Activated CD8-positive, alpha-beta memory T cell treated with anti-CD3 and anti-CD28 coated beads, Interleukin-2, amount 10 ng/mL, durations not matched to agents 7 days and 5 days (primary cell): ENCODE measurements at regions not wholly inside any gene's neighbourhood (a gene's known extent, or its start where the extent isn't known, plus 50 kb on each side); places are given as distances from the start of the nearest gene placed in this dataset.

ENCODE experiments used
- ATAC-seq: fragments of 150-1000 bp; cut with Tn5 transposase; one replicate; pipeline ENCODE4 v1.10.0; 2021; ENCODE audit warnings: moderate library complexity
- CTCF ChIA-PET: fragments of 350-600 bp; sonication (Branson Sonifier 250); formaldehyde crosslinking; loops from one replicate; lab custom pipeline; 2021; ENCODE audit warnings: antibody characterized with exemption; lab: Charles Lee
- DNase-seq: peaks from one replicate; pipeline ENCODE4 v3.0.0-alpha.2; 2020
- H3K27ac Mint-ChIP-seq: one replicate; pipeline ENCODE4 v1.8.0; 2021; ENCODE audit warnings: mild to moderate bottlenecking, mixed read lengths
- H3K27me3 Mint-ChIP-seq: one replicate; pipeline ENCODE4 v1.8.0; 2021; ENCODE audit warnings: mixed read lengths
- H3K36me3 Mint-ChIP-seq: one replicate; pipeline ENCODE4 v1.8.0; 2021; ENCODE audit warnings: mild to moderate bottlenecking, mixed read lengths
- H3K4me1 Mint-ChIP-seq: one replicate; pipeline ENCODE4 v1.8.0; 2021; ENCODE audit warnings: mixed read lengths
- H3K4me3 Mint-ChIP-seq: one replicate; pipeline ENCODE4 v1.8.0; 2021; ENCODE audit warnings: mild to moderate bottlenecking, moderate library complexity, mixed read lengths
- H3K9me3 Mint-ChIP-seq: one replicate; pipeline ENCODE4 v1.8.0; 2022; ENCODE audit warnings: low read depth, mixed read lengths

- no peaks in the 10 kb centered on the region for H3K4me1 Mint-ChIP-seq
- H3K9me3 Mint-ChIP-seq = peaks cover 19% of the 10 kb centered on the region
- CTCF ChIA-PET = no interaction called here
- ATAC-seq (no peak), DNase-seq (no peak)
- H3K36me3 Mint-ChIP-seq = no peaks in the 10 kb centered on the region
- H3K27ac Mint-ChIP-seq = no peak overlapping the region
- no peaks in the 10 kb centered on the region for H3K27me3 Mint-ChIP-seq
- H3K4me3 Mint-ChIP-seq = no peak overlapping the region
Measured at GRCh38 chr5:23648656-23649055, 141.2 kb downstream of the PRDM9 start.

- Mint-ChIP-seq H3K36me3 (no peaks in the 10 kb centered on the region), H3K4me3 (no peak overlapping the region), H3K4me1 (no peaks in the 10 kb centered on the region), H3K9me3 (peaks cover 19% of the 10 kb centered on the region), H3K27ac (no peak overlapping the region), H3K27me3 (no peaks in the 10 kb centered on the region)
- CTCF ChIA-PET = no interaction called here
- ATAC-seq (no peak), DNase-seq (no peak)
Measured at GRCh38 chr5:23649594-23649993, 142.2 kb downstream of the PRDM9 start.

- no peak for DNase-seq
- H3K27ac Mint-ChIP-seq = no peak overlapping the region
- no peaks in the 10 kb centered on the region for H3K27me3 Mint-ChIP-seq
- peaks cover 11% of the 10 kb centered on the region for H3K9me3 Mint-ChIP-seq
- no peak overlapping the region for H3K4me3 Mint-ChIP-seq
- CTCF ChIA-PET = no interaction called here
- H3K36me3 Mint-ChIP-seq = no peaks in the 10 kb centered on the region
- H3K4me1 Mint-ChIP-seq = no peaks in the 10 kb centered on the region
- ATAC-seq = no peak
Measured at GRCh38 chr5:23655674-23656073, 148.3 kb downstream of the PRDM9 start.

GRCh38 chr5:23675456-23675855, 168.0 kb downstream of the PRDM9 start:
- CTCF ChIA-PET = no interaction called here
- ATAC-seq (no peak), DNase-seq (no peak)
- no peaks in the 10 kb centered on the region for H3K36me3 Mint-ChIP-seq
- peaks cover 11% of the 10 kb centered on the region for H3K9me3 Mint-ChIP-seq
- no peaks in the 10 kb centered on the region for H3K27me3 Mint-ChIP-seq
- no peak overlapping the region for H3K27ac Mint-ChIP-seq
- no peak overlapping the region for H3K4me3 Mint-ChIP-seq
- H3K4me1 Mint-ChIP-seq = no peaks in the 10 kb centered on the region

- no peaks in the 10 kb centered on the region for H3K27me3 Mint-ChIP-seq
- ATAC-seq (no peak), DNase-seq (no peak)
- no peaks in the 10 kb centered on the region for H3K4me1 Mint-ChIP-seq
- CTCF ChIA-PET = no interaction called here
- H3K27ac Mint-ChIP-seq = no peak overlapping the region
- no peak overlapping the region for H3K4me3 Mint-ChIP-seq
- H3K9me3 Mint-ChIP-seq = peaks cover 10% of the 10 kb centered on the region
- H3K36me3 Mint-ChIP-seq = no peaks in the 10 kb centered on the region
Measured at GRCh38 chr5:23677996-23678395, 170.6 kb downstream of the PRDM9 start.

- ATAC-seq = no peak
- CTCF ChIA-PET = no interaction called here
- Mint-ChIP-seq H3K4me1 (no peaks in the 10 kb centered on the region), H3K9me3 (peaks cover 16% of the 10 kb centered on the region), H3K27me3 (no peaks in the 10 kb centered on the region), H3K36me3 (no peaks in the 10 kb centered on the region), H3K27ac (no peak overlapping the region), H3K4me3 (no peak overlapping the region)
- no peak for DNase-seq
Measured at GRCh38 chr5:23684103-23684502, 176.7 kb downstream of the PRDM9 start.

GRCh38 chr5:23703940-23704855, 196.8 kb downstream of the PRDM9 start:
- Mint-ChIP-seq H3K36me3 (no peaks in the 10 kb centered on the region), H3K9me3 (peaks cover 14% of the 10 kb centered on the region), H3K4me3 (no peak overlapping the region), H3K4me1 (no peaks in the 10 kb centered on the region), H3K27ac (no peak overlapping the region), H3K27me3 (no peaks in the 10 kb centered on the region)
- ATAC-seq (no peak), DNase-seq (no peak)
- CTCF ChIA-PET = no interaction called here

- ATAC-seq (no peak), DNase-seq (no peak)
- no peaks in the 10 kb centered on the region for H3K4me1 Mint-ChIP-seq
- no peaks in the 10 kb centered on the region for H3K36me3 Mint-ChIP-seq
- H3K9me3 Mint-ChIP-seq = peaks cover 7% of the 10 kb centered on the region
- no peak overlapping the region for H3K4me3 Mint-ChIP-seq
- H3K27me3 Mint-ChIP-seq = no peaks in the 10 kb centered on the region
- CTCF ChIA-PET = no interaction called here
- H3K27ac Mint-ChIP-seq = no peak overlapping the region
Measured at GRCh38 chr5:23717486-23717885, 210.1 kb downstream of the PRDM9 start.

GRCh38 chr5:23718564-23718963, 211.2 kb downstream of the PRDM9 start:
- CTCF ChIA-PET = no interaction called here
- no peak for ATAC-seq
- no peaks in the 10 kb centered on the region for H3K4me1 Mint-ChIP-seq

GRCh38 chr5:23721336-23721735, 213.9 kb downstream of the PRDM9 start:
- CTCF ChIA-PET = no interaction called here
- Mint-ChIP-seq H3K27ac (no peak overlapping the region), H3K4me3 (no peak overlapping the region), H3K4me1 (no peaks in the 10 kb centered on the region), H3K27me3 (no peaks in the 10 kb centered on the region), H3K9me3 (peaks cover 5% of the 10 kb centered on the region), H3K36me3 (no peaks in the 10 kb centered on the region)
- DNase-seq = no peak
- ATAC-seq = no peak

More at GRCh38 chr5:23718564-23718963, 211.2 kb downstream of the PRDM9 start:
- H3K4me3 Mint-ChIP-seq = no peak overlapping the region
- H3K27me3 Mint-ChIP-seq = no peaks in the 10 kb centered on the region
- H3K9me3 Mint-ChIP-seq = peaks cover 5% of the 10 kb centered on the region
- H3K27ac Mint-ChIP-seq = no peak overlapping the region
- DNase-seq = no peak
- no peaks in the 10 kb centered on the region for H3K36me3 Mint-ChIP-seq

GRCh38 chr5:23727271-23727670, 219.9 kb downstream of the PRDM9 start:
- no peaks in the 10 kb centered on the region for H3K27me3 Mint-ChIP-seq
- no peak for DNase-seq
- peaks cover 2% of the 10 kb centered on the region for H3K9me3 Mint-ChIP-seq
- no peak for ATAC-seq
- no peak overlapping the region for H3K4me3 Mint-ChIP-seq
- no peaks in the 10 kb centered on the region for H3K4me1 Mint-ChIP-seq
- CTCF ChIA-PET = no interaction called here
- no peak overlapping the region for H3K27ac Mint-ChIP-seq
- H3K36me3 Mint-ChIP-seq = no peaks in the 10 kb centered on the region

GRCh38 chr5:23730023-23730422, 222.6 kb downstream of the PRDM9 start:
- Mint-ChIP-seq H3K9me3 (peaks cover 2% of the 10 kb centered on the region), H3K27ac (no peak overlapping the region), H3K4me3 (no peak overlapping the region), H3K36me3 (no peaks in the 10 kb centered on the region), H3K27me3 (no peaks in the 10 kb centered on the region), H3K4me1 (no peaks in the 10 kb centered on the region)
- ATAC-seq (no peak), DNase-seq (no peak)
- CTCF ChIA-PET = no interaction called here

GRCh38 chr5:23740029-23740428, 232.6 kb downstream of the PRDM9 start:
- no peak for ATAC-seq

GRCh38 chr5:23742701-23743100, 235.3 kb downstream of the PRDM9 start:
- H3K36me3 Mint-ChIP-seq = no peaks in the 10 kb centered on the region
- CTCF ChIA-PET = no interaction called here
- H3K27ac Mint-ChIP-seq = no peak overlapping the region
- DNase-seq (no peak), ATAC-seq (no peak)
- no peaks in the 10 kb centered on the region for H3K4me1 Mint-ChIP-seq
- H3K9me3 Mint-ChIP-seq = peaks cover 4% of the 10 kb centered on the region
- H3K4me3 Mint-ChIP-seq = no peak overlapping the region
- no peaks in the 10 kb centered on the region for H3K27me3 Mint-ChIP-seq

More at GRCh38 chr5:23740029-23740428, 232.6 kb downstream of the PRDM9 start:
- no peak overlapping the region for H3K4me3 Mint-ChIP-seq
- CTCF ChIA-PET = no interaction called here
- no peaks in the 10 kb centered on the region for H3K4me1 Mint-ChIP-seq
- no peak overlapping the region for H3K27ac Mint-ChIP-seq
- no peaks in the 10 kb centered on the region for H3K36me3 Mint-ChIP-seq
- H3K9me3 Mint-ChIP-seq = peaks cover 4% of the 10 kb centered on the region
- DNase-seq = no peak
- no peaks in the 10 kb centered on the region for H3K27me3 Mint-ChIP-seq
